GM23338 (cell line): ENCODE measurements at regions not wholly inside any gene's neighbourhood (a gene's known extent, or its start where the extent isn't known, plus 50 kb on each side); places are given as distances from the start of the nearest gene placed in this dataset.

Experiments
- ATAC-seq: fragments of 200-7000 bp; cut with Tn5 transposase; 3 replicates; pipeline ENCODE4 v1.9.1; 2020
- DNase-seq: peaks from one replicate; pipeline ENCODE4 v3.0.0-alpha.2; 2015; ENCODE audit warnings: low spot score
- H2AFZ ChIP-seq: fragments of 200-600 bp; sonication (generic); 2 replicates; pipeline ENCODE4 v1.8.0; 2016; ENCODE audit warnings: antibody characterized with exemption, mild to moderate bottlenecking, moderate library complexity
- H3F3A ChIP-seq: fragments of 200-600 bp; sonication (generic); replicated peaks from 2 replicates; pipeline ENCODE4 v1.8.0; 2017; ENCODE audit warnings: antibody characterized with exemption, mixed run types, low read depth
- H3K27ac ChIP-seq: fragments of 200-600 bp; sonication (generic); 2 replicates; pipeline ENCODE4 v1.6.1; 2016; ENCODE audit warnings: low read depth
- H3K27me3 ChIP-seq: fragments of 200-600 bp; sonication (generic); 2 replicates; pipeline ENCODE4 v1.8.0; 2016; ENCODE audit warnings: mild to moderate bottlenecking, mixed run types, moderate library complexity; ENCODE audit not compliant: insufficient read depth
- H3K36me3 ChIP-seq: fragments of 200-600 bp; sonication (generic); 2 replicates; pipeline ENCODE4 v1.8.0; 2016; ENCODE audit warnings: mild to moderate bottlenecking; ENCODE audit not compliant: insufficient read depth
- H3K4me1 ChIP-seq: fragments of 200-600 bp; sonication (generic); 2 replicates; pipeline ENCODE4 v1.8.0; 2016; ENCODE audit warnings: mild to moderate bottlenecking, moderate library complexity; ENCODE audit not compliant: insufficient read depth
- H3K4me2 ChIP-seq: fragments of 200-600 bp; sonication (generic); 2 replicates; pipeline ENCODE4 v1.7.1; 2017; ENCODE audit warnings: mixed run types
- H3K4me3 ChIP-seq: fragments of 200-600 bp; sonication (generic); 2 replicates; pipeline ENCODE4 v1.6.1; 2016; ENCODE audit warnings: mixed run types
- H3K79me2 ChIP-seq: fragments of 200-600 bp; sonication (generic); replicated peaks from 2 replicates; pipeline ENCODE4 v1.8.0; 2017; ENCODE audit warnings: mild to moderate bottlenecking; ENCODE audit not compliant: insufficient read depth
- H3K9me2 ChIP-seq: fragments of 200-600 bp; sonication (generic); 2 replicates; pipeline ENCODE4 v1.8.0; 2017; ENCODE audit not compliant: insufficient read depth
- H4K20me1 ChIP-seq: fragments of 200-600 bp; sonication (generic); replicated peaks from 2 replicates; pipeline ENCODE4 v1.8.0; 2017; ENCODE audit warnings: mild to moderate bottlenecking; ENCODE audit not compliant: insufficient read depth
- H3K27ac Mint-ChIP-seq: 2 replicates; pipeline ENCODE4 v1.8.0; 2020; ENCODE audit warnings: inconsistent platforms, mild to moderate bottlenecking, moderate library complexity, mixed read lengths
- H3K27me3 Mint-ChIP-seq: 3 replicates; pipeline ENCODE4 v1.8.0; 2022; ENCODE audit warnings: low read depth, mild to moderate bottlenecking, moderate library complexity, mixed read lengths, inconsistent platforms; ENCODE audit not compliant: insufficient read depth, poor library complexity
- H3K36me3 Mint-ChIP-seq: 3 replicates; pipeline ENCODE4 v1.8.0; 2021; ENCODE audit warnings: low read depth, mild to moderate bottlenecking, inconsistent platforms, moderate library complexity, mixed read lengths
- H3K4me1 Mint-ChIP-seq: 3 replicates; pipeline ENCODE4 v1.8.0; 2020; ENCODE audit warnings: mild to moderate bottlenecking, inconsistent platforms, mixed read lengths
- H3K4me3 Mint-ChIP-seq: 3 replicates; pipeline ENCODE4 v1.8.0; 2021; ENCODE audit warnings: moderate library complexity, mild to moderate bottlenecking, inconsistent platforms, mixed read lengths
- H3K9me3 Mint-ChIP-seq: 3 replicates; pipeline ENCODE4 v1.8.0; 2020; ENCODE audit warnings: moderate library complexity, mild to moderate bottlenecking, inconsistent platforms, mixed read lengths
- EZH2 ChIP-seq: fragments of 200-600 bp; sonication (generic); IDR thresholded peaks from one replicate; pipeline ENCODE4 v1.8.0; 2017; ENCODE audit warnings: antibody characterized with exemption, mild to moderate bottlenecking, low read depth; ENCODE audit not compliant: unreplicated experiment
- ZNF331 ChIP-seq: fragments of 250-450 bp; sonication (Bioruptor Pico); IDR thresholded peaks from 2 replicates; pipeline ENCODE4 v1.5.0; 2020; ENCODE audit warnings: low read depth, mild to moderate bottlenecking, moderate library complexity
- TF ChIP-seq, protein P1 (sequence below): IDR thresholded peaks from 2 replicates; pipeline ENCODE4 v1.6.1; 2016; ENCODE audit warnings: antibody characterized with exemption
- TF ChIP-seq, protein P2 (sequence below), 2 experiments: fragments of 200-600 bp in 1 of 2; sonication (generic) in 1 of 2; conservative IDR thresholded peaks; 2 replicates each; pipeline versions ENCODE4 v1.5.1 to v1.6.1; 2016 to 2017; ENCODE audit warnings: antibody characterized with exemption in 2 of 2, low read depth in 2 of 2, mild to moderate bottlenecking in 2 of 2, moderate library complexity in 1 of 2
- TF ChIP-seq, protein P3 (sequence below): IDR thresholded peaks from one replicate; pipeline ENCODE4 v1.6.1; 2018; ENCODE audit warnings: antibody characterized with exemption; ENCODE audit not compliant: unreplicated experiment

DNA sequence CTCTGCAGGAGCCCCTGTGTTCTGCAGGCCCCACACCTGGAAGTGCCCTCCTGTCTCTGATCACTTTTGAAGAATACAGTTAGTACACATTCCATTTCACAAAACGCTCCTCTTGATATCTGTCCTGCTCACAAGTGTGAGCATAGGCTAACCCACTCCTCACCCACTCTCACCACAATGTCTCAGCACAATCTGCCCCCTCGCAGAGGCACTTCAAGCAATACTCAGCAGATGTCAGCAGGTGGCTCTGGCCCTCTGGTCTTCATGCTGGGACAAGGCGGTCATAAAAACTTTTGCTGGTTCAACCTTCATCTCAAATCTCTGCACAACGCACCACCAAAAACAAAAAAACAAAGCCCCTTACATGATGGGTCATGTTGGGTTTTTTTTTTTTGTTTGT is 671.2 kb downstream of the MATN1 start:
- Histone ChIP-seq H3F3A (no peaks in the 10 kb centered on the region), H3K4me2 (no peak overlapping the region), H3K79me2 (no peaks in the 10 kb centered on the region), H3K36me3 (no peaks in the 10 kb centered on the region), H3K4me3 (no peak overlapping the region), H3K27me3 (no peaks in the 10 kb centered on the region), H4K20me1 (no peaks in the 10 kb centered on the region), H3K9me2 (no peaks in the 10 kb centered on the region), H2AFZ (no peak overlapping the region), H3K4me1 (peaks cover 11% of the 10 kb centered on the region), H3K27ac (no peak overlapping the region)
- Mint-ChIP-seq H3K27ac (no peak overlapping the region), H3K4me3 (no peak overlapping the region), H3K4me1 (peaks cover 25% of the 10 kb centered on the region), H3K36me3 (no peaks in the 10 kb centered on the region), H3K9me3 (no peaks in the 10 kb centered on the region), H3K27me3 (peaks cover 2% of the 10 kb centered on the region)
- DNase-seq: no peak
- TF ChIP-seq, protein P1, sequence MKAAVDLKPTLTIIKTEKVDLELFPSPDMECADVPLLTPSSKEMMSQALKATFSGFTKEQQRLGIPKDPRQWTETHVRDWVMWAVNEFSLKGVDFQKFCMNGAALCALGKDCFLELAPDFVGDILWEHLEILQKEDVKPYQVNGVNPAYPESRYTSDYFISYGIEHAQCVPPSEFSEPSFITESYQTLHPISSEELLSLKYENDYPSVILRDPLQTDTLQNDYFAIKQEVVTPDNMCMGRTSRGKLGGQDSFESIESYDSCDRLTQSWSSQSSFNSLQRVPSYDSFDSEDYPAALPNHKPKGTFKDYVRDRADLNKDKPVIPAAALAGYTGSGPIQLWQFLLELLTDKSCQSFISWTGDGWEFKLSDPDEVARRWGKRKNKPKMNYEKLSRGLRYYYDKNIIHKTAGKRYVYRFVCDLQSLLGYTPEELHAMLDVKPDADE: no peak
- TF ChIP-seq, protein P2, sequence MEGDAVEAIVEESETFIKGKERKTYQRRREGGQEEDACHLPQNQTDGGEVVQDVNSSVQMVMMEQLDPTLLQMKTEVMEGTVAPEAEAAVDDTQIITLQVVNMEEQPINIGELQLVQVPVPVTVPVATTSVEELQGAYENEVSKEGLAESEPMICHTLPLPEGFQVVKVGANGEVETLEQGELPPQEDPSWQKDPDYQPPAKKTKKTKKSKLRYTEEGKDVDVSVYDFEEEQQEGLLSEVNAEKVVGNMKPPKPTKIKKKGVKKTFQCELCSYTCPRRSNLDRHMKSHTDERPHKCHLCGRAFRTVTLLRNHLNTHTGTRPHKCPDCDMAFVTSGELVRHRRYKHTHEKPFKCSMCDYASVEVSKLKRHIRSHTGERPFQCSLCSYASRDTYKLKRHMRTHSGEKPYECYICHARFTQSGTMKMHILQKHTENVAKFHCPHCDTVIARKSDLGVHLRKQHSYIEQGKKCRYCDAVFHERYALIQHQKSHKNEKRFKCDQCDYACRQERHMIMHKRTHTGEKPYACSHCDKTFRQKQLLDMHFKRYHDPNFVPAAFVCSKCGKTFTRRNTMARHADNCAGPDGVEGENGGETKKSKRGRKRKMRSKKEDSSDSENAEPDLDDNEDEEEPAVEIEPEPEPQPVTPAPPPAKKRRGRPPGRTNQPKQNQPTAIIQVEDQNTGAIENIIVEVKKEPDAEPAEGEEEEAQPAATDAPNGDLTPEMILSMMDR (conservative IDR thresholded peaks at IDR 0.05; ENCODE audit: low read depth in 2 of 2): peak in 1 of 2 experiments; percentile 35; a peak in 2 of 4 replicates
- no peak; the same call in 2 of the 3 replicates for ATAC-seq

DNA sequence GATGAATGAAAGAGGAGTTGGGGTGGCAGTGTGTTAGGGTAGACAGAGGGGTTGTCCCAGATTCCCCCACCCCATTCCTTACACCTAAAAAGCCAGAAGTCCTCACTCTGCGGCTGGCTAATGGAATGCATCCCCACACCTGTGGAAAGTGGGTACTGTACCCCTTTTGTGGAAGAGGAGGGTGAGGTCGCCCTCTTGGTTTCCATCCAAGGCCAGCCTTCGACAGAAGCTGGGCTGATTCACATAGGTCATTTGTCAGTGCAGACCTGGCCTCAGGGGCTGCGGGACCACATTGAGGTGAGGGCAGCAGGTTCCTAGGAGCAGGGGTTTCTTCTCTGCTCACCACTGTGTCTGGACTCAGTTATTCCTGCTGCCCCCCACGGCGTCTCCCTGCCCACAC is 671.6 kb downstream of the MATN1 start:
- no peak overlapping the region for H3K27ac ChIP-seq
- no peak overlapping the region for H2AFZ ChIP-seq
- H4K20me1 ChIP-seq: no peaks in the 10 kb centered on the region
- DNase-seq: no peak
- no peak overlapping the region for H3K4me2 ChIP-seq
- no peaks in the 10 kb centered on the region for H3K27me3 ChIP-seq
- no peak overlapping the region for H3K4me3 ChIP-seq
- H3K79me2 ChIP-seq: no peaks in the 10 kb centered on the region
- H3K27me3 Mint-ChIP-seq: peaks cover 2% of the 10 kb centered on the region
- no peaks in the 10 kb centered on the region for H3F3A ChIP-seq
- peaks cover 11% of the 10 kb centered on the region for H3K4me1 ChIP-seq
- no peaks in the 10 kb centered on the region for H3K36me3 Mint-ChIP-seq
- H3K9me3 Mint-ChIP-seq: no peaks in the 10 kb centered on the region
- TF ChIP-seq EZH2 (no peak), ZNF331 (no peak)
- TF ChIP-seq, protein P2 (conservative IDR thresholded peaks at IDR 0.05; ENCODE audit: low read depth in 2 of 2): no peak
- TF ChIP-seq, protein P3, sequence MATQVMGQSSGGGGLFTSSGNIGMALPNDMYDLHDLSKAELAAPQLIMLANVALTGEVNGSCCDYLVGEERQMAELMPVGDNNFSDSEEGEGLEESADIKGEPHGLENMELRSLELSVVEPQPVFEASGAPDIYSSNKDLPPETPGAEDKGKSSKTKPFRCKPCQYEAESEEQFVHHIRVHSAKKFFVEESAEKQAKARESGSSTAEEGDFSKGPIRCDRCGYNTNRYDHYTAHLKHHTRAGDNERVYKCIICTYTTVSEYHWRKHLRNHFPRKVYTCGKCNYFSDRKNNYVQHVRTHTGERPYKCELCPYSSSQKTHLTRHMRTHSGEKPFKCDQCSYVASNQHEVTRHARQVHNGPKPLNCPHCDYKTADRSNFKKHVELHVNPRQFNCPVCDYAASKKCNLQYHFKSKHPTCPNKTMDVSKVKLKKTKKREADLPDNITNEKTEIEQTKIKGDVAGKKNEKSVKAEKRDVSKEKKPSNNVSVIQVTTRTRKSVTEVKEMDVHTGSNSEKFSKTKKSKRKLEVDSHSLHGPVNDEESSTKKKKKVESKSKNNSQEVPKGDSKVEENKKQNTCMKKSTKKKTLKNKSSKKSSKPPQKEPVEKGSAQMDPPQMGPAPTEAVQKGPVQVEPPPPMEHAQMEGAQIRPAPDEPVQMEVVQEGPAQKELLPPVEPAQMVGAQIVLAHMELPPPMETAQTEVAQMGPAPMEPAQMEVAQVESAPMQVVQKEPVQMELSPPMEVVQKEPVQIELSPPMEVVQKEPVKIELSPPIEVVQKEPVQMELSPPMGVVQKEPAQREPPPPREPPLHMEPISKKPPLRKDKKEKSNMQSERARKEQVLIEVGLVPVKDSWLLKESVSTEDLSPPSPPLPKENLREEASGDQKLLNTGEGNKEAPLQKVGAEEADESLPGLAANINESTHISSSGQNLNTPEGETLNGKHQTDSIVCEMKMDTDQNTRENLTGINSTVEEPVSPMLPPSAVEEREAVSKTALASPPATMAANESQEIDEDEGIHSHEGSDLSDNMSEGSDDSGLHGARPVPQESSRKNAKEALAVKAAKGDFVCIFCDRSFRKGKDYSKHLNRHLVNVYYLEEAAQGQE: no peak
- peaks cover 22% of the 10 kb centered on the region for H3K4me1 Mint-ChIP-seq
- H3K36me3 ChIP-seq: no peaks in the 10 kb centered on the region
- H3K4me3 Mint-ChIP-seq: no peak overlapping the region
- H3K27ac Mint-ChIP-seq: no peak overlapping the region
- ATAC-seq: no peak
- no peaks in the 10 kb centered on the region for H3K9me2 ChIP-seq
